Fibroblast of villous mesenchyme (primary cell): ENCODE measurements at regions not wholly inside any gene's neighbourhood (a gene's known extent, or its start where the extent isn't known, plus 50 kb on each side); places are given as distances from the start of the nearest gene placed in this dataset.

Experiments
- DNase-seq: peaks from one replicate; pipeline ENCODE4 v3.0.0-alpha.2; 2010; ENCODE audit warnings: low read depth
- H3K4me3 ChIP-seq: 2 replicates; pipeline ENCODE4 v1.5.1; 2011; ENCODE audit warnings: low read depth, mild to moderate bottlenecking, low read length
- CTCF ChIP-seq: IDR thresholded peaks from 2 replicates; pipeline ENCODE4 v1.5.1; 2012; ENCODE audit warnings: low read depth, mild to moderate bottlenecking, low read length; ENCODE audit not compliant: insufficient read depth

GRCh38 chr5:142412581-142412980 lies 87.8 kb upstream of the SPRY4 start:
- no peak for TF ChIP-seq CTCF
- H3K4me3 ChIP-seq, result no peak overlapping the region
- no peak for DNase-seq

GRCh38 chr5:142411656-142412425 lies 87.0 kb upstream of the SPRY4 start:
- no peak overlapping the region for H3K4me3 ChIP-seq
- no peak for TF ChIP-seq CTCF
- DNase-seq, result no peak

DNA sequence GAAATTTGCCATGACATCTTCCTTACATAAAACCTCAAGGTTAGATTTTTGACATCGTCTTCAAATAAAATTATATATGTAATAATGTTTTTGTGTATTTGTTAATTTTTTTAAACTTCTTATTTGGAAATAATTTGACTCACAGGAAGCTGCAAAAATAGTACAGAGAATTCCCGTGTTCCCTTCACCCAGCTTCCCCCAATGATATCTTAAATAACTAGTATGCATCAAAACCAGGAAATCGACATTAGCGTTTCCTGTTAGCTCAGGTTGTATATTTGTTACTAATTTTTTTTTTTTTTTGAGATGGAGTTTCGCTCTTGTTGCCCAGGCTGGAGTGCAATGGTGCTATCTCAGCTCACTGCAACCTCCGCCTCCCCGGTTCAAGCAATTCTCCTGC lies 86.3 kb upstream of the SPRY4 start:
- no peak for DNase-seq
- TF ChIP-seq CTCF, result no peak
- H3K4me3 ChIP-seq, result no peak overlapping the region

DNA sequence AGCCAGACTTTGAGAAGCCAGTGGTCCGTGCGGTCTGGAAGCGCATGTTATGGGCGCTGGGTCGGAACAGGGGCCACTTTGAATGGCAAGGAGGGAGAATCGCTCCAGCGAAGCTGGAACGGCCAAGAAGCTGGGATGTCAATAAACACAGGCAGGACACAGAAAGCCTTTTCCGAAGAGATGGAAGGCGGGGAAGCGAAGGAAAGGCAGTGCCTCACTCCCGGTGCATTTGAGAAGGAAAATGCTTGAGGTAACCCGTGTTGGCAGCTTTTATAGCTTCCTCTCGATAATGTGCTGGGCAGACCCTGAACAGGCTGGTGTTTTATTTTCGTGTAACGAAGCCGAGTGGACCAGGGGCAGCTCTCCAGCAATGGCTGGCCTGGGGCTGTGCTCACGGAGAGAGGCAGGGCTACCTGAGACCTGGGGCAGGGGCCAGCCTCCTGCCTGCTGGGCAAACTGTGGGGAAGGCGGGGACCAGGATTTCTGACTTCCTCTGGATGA lies 84.2 kb upstream of the SPRY4 start:
- TF ChIP-seq CTCF, result no peak
- DNase-seq, result no peak
- H3K4me3 ChIP-seq, result no peak overlapping the region

DNA sequence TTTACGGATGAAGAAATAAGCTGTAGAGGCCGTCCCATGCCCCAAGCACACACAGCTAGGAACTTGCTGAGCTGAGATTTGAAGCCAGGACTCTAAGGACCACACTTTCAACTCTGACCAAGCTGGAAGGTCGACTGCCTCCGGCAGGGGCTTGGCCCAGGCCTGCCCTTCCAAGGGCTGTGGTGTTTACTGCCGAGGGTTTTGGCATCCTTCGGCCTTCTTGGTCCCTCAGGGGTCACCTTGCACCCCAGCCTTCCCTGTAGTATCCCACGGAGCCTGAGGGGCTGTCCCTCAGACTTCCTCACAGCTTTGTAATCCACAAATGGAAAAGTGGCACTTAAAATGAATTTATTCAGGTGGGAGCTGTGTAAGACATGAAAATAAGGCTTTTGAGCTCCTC lies 83.7 kb upstream of the SPRY4 start:
- no peak overlapping the region for H3K4me3 ChIP-seq
- DNase-seq, result no peak
- TF ChIP-seq CTCF, result no peak

- no peak for DNase-seq
- no peak overlapping the region for H3K4me3 ChIP-seq
- no peak for TF ChIP-seq CTCF
Measured at GRCh38 chr5:142405814-142406395, 81.1 kb upstream of the SPRY4 start.
